ENCODE measurements at regions not wholly inside any gene's neighbourhood (a gene's known extent, or its start where the extent isn't known, plus 50 kb on each side); places are given as distances from the start of the nearest gene placed in this dataset.
"Not testable (repeated sequence)": the region's sequence is repeated elsewhere in the genome, so short reads cannot be mapped to it uniquely, and the experiment has no call there.

- no peak for DNase-seq
Observed at GRCh38 chr11:24412722-24413121, 84.1 kb upstream of the LUZP2 start.

- DNase-seq: no peak
Observed at GRCh38 chr11:24413391-24413790, 83.5 kb upstream of the LUZP2 start.

- DNase-seq: not testable (repeated sequence)
Observed at GRCh38 chr11:24415955-24416636, 80.8 kb upstream of the LUZP2 start.

GRCh38 chr11:24421766-24422165, 75.1 kb upstream of the LUZP2 start:
- DNase-seq: no peak

GRCh38 chr11:24422376-24422775, 74.5 kb upstream of the LUZP2 start:
- DNase-seq: no peak

DNA sequence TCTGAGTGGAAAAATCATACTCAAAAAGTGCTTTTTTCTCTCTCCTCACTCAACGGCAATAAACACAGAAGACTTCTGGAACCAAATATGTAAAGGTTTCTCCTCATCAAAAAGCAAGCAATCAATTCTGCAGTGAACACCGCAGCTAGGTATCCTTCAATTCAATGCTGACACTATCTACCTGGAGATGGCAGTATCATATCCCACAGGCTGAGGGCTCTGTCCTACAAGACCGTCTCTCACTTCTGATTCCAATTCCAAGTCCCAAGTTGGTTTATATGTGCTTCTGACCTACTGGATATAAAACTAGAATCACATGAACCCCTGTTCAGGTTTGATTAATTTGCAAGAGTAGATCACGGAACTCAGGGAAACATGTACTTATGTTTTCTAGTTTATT, 59.7 kb upstream of the LUZP2 start:
- no peak for DNase-seq

Data from CD4-positive, alpha-beta T cell treated with Interleukin-1 beta for 1 hour (primary cell).